Suprapubic skin (tissue), 4 donors: ENCODE measurements at regions not wholly inside any gene's neighbourhood (a gene's known extent, or its start where the extent isn't known, plus 50 kb on each side); places are given as distances from the start of the nearest gene placed in this dataset.

Source experiments
- DNase-seq, 2 donors: peaks; one replicate each; pipeline ENCODE4 v3.0.0-alpha.2; 2019; ENCODE audit warnings: low spot score in 2 of 2
- H3K27ac ChIP-seq: fragments of 200-600 bp; sonication (generic); one replicate; pipeline ENCODE4 v1.5.1; 2019
- H3K27me3 ChIP-seq: fragments of 200-600 bp; sonication (generic); one replicate; pipeline ENCODE4 v1.5.1; 2019
- H3K36me3 ChIP-seq: fragments of 200-600 bp; sonication (generic); one replicate; pipeline ENCODE4 v1.5.1; 2019
- H3K4me1 ChIP-seq: fragments of 200-600 bp; sonication (generic); one replicate; pipeline ENCODE4 v1.5.1; 2019
- H3K4me3 ChIP-seq: fragments of 200-600 bp; sonication (generic); one replicate; pipeline ENCODE4 v1.5.1; 2019; ENCODE audit warnings: mild to moderate bottlenecking
- H3K9me3 ChIP-seq: fragments of 200-600 bp; sonication (generic); one replicate; pipeline ENCODE4 v1.5.1; 2019
- CTCF ChIP-seq, 2 donors: fragments of 200-600 bp in 1 of 2; fragments of 450-650 bp in 1 of 2; sonication (generic) in 1 of 2; IDR thresholded peaks; one replicate each; pipeline ENCODE4 v1.5.1; 2016 to 2019; ENCODE audit warnings: antibody characterized with exemption in 2 of 2, mild to moderate bottlenecking in 1 of 2, moderate library complexity in 1 of 2
- EP300 ChIP-seq: sonication (generic); formaldehyde crosslinking; IDR thresholded peaks from one replicate; pipeline ENCODE4 v1.6.1; 2017; ENCODE audit warnings: antibody characterized with exemption
- POLR2A ChIP-seq, 2 donors: fragments of 450-650 bp; IDR thresholded peaks; one replicate each; pipeline ENCODE4 v1.6.1; 2017; ENCODE audit warnings: antibody characterized with exemption in 2 of 2, mild to moderate bottlenecking in 2 of 2, moderate library complexity in 2 of 2
- POLR2AphosphoS5 ChIP-seq, 3 donors: sonication (generic); formaldehyde crosslinking; IDR thresholded peaks; one replicate each; pipeline ENCODE4 v1.6.1; 2017; ENCODE audit warnings: antibody characterized with exemption in 3 of 3
- WGBS: methylation state at CpG from one replicate; pipeline ENCODE4 v1.1.5; 2018; 5-methylcytosine and 5-hydroxymethylcytosine counted together

- no peak overlapping the region for H3K4me3 ChIP-seq
- TF ChIP-seq EP300 (no peak), CTCF (IDR thresholded peaks at IDR 0.05) (no peak), POLR2A (IDR thresholded peaks at IDR 0.05) (no peak), POLR2AphosphoS5 (IDR thresholded peaks at IDR 0.05) (no peak)
- no peak overlapping the region for H3K27ac ChIP-seq
- peaks cover 10% of the 10 kb centered on the region for H3K27me3 ChIP-seq
- no peak for DNase-seq
- 88% methylated on average over 1 of the region's 1 CpG for WGBS
- no peaks in the 10 kb centered on the region for H3K9me3 ChIP-seq
- no peaks in the 10 kb centered on the region for H3K4me1 ChIP-seq
- no peaks in the 10 kb centered on the region for H3K36me3 ChIP-seq
These were observed 82.0 kb upstream of the CTNNBL1 start for GRCh38 chr20:37611852-37612251.

GRCh38 chr20:37611346-37611745, 82.5 kb upstream of the CTNNBL1 start:
- Histone ChIP-seq H3K4me1 (no peaks in the 10 kb centered on the region), H3K9me3 (no peaks in the 10 kb centered on the region), H3K27me3 (peaks cover 15% of the 10 kb centered on the region), H3K27ac (no peak overlapping the region), H3K36me3 (no peaks in the 10 kb centered on the region), H3K4me3 (no peak overlapping the region)
- DNase-seq = no peak
- TF ChIP-seq POLR2AphosphoS5 (IDR thresholded peaks at IDR 0.05) = no peak
- no peak for TF ChIP-seq POLR2A (IDR thresholded peaks at IDR 0.05)
- TF ChIP-seq CTCF (IDR thresholded peaks at IDR 0.05) = no peak
- no peak for TF ChIP-seq EP300
- WGBS = 88% methylated on average over 9 of the region's 9 CpGs

- Histone ChIP-seq H3K4me1 (no peaks in the 10 kb centered on the region), H3K27ac (no peak overlapping the region), H3K9me3 (no peaks in the 10 kb centered on the region), H3K36me3 (no peaks in the 10 kb centered on the region), H3K27me3 (peaks cover 18% of the 10 kb centered on the region), H3K4me3 (no peak overlapping the region)
- WGBS = 65% methylated on average over 14 of the region's 14 CpGs
- DNase-seq = no peak
- TF ChIP-seq EP300 (no peak), POLR2A (IDR thresholded peaks at IDR 0.05) (no peak), POLR2AphosphoS5 (IDR thresholded peaks at IDR 0.05) (no peak), CTCF (IDR thresholded peaks at IDR 0.05) (no peak)
These were observed 82.6 kb upstream of the BLCAP start for GRCh38 chr20:37610203-37610798.

- Histone ChIP-seq H3K27ac (no peak overlapping the region), H3K4me3 (no peak overlapping the region), H3K27me3 (peaks cover 26% of the 10 kb centered on the region), H3K4me1 (peaks cover 5% of the 10 kb centered on the region), H3K9me3 (no peaks in the 10 kb centered on the region), H3K36me3 (no peaks in the 10 kb centered on the region)
- no peak for DNase-seq
- TF ChIP-seq POLR2AphosphoS5 (IDR thresholded peaks at IDR 0.05) = no peak
- no peak for TF ChIP-seq CTCF (IDR thresholded peaks at IDR 0.05)
- no peak for TF ChIP-seq EP300
- TF ChIP-seq POLR2A (IDR thresholded peaks at IDR 0.05) = no peak
- WGBS = 79% methylated on average over 6 of the region's 6 CpGs
These were observed 75.0 kb upstream of the BLCAP start for GRCh38 chr20:37602634-37603033.

- Histone ChIP-seq H3K4me1 (peaks cover 5% of the 10 kb centered on the region), H3K4me3 (no peak overlapping the region), H3K9me3 (no peaks in the 10 kb centered on the region), H3K36me3 (no peaks in the 10 kb centered on the region), H3K27ac (no peak overlapping the region), H3K27me3 (peaks cover 34% of the 10 kb centered on the region)
- 64% methylated on average over 3 of the region's 3 CpGs for WGBS
- TF ChIP-seq CTCF (IDR thresholded peaks at IDR 0.05) (no peak), POLR2AphosphoS5 (IDR thresholded peaks at IDR 0.05) (no peak), POLR2A (IDR thresholded peaks at IDR 0.05) (no peak), EP300 (no peak)
- DNase-seq = no peak
These were observed 72.8 kb upstream of the BLCAP start for GRCh38 chr20:37600486-37600885.
